A549 (cell line): ENCODE measurements at regions not wholly inside any gene's neighbourhood (a gene's known extent, or its start where the extent isn't known, plus 50 kb on each side); places are given as distances from the start of the nearest gene placed in this dataset.

Experiments used
- ATAC-seq, 2 experiments: fragments of 200-7000 bp in 1 of 2; fragments of >200 bp in 1 of 2; cut with Nextera tagmentation in 1 of 2; cut with Tn5 transposase in 1 of 2; 3 replicates each; pipeline versions ENCODE4 v1.8.0 to v1.9.1; 2018 to 2020; ENCODE audit warnings: mild to moderate bottlenecking in 1 of 2, moderate library complexity in 1 of 2
- CTCF ChIA-PET: fragments of 300-600 bp; sonication (Branson Sonifier 250); formaldehyde crosslinking; extraction: SDS; loops from one replicate; lab custom pipeline; 2021; ENCODE audit warnings: antibody characterized with exemption, inconsistent platforms; lab: Yijun Ruan, JAX
- POLR2A ChIA-PET: fragments of 350-600 bp; formaldehyde crosslinking; extraction: SDS; loops from one replicate; lab custom pipeline; 2021; ENCODE audit warnings: antibody characterized with exemption, inconsistent platforms; lab: Yijun Ruan, JAX
- DNase-seq, 2 experiments: peaks; one replicate each; pipeline versions ENCODE4 v3.0.0 to v3.0.0-alpha.2; 2011 to 2016; ENCODE audit warnings: low read depth in 1 of 2, low spot score in 1 of 2
- FAIRE-seq: peaks from 2 replicates; lab custom pipeline; 2011; peaks lifted over from hg19 to GRCh38; lab: Jason Lieb, UNC
- H3K27ac ChIP-seq, 2 experiments: fragments of >200 bp; sonication (Bioruptor Twin); formaldehyde crosslinking; 3 replicates each; pipeline ENCODE4 v1.5.1; 2016 to 2017
- H3K4me1 ChIP-seq: fragments of >200 bp; sonication (Bioruptor Twin); formaldehyde crosslinking; 3 replicates; pipeline ENCODE4 v1.6.1; 2016
- H3K4me2 ChIP-seq: fragments of >200 bp; sonication (Bioruptor Twin); formaldehyde crosslinking; 3 replicates; pipeline ENCODE4 v1.6.1; 2016
- H3K4me3 ChIP-seq: fragments of >200 bp; sonication (Bioruptor Twin); formaldehyde crosslinking; 3 replicates; pipeline ENCODE4 v1.5.1; 2016
- H3K9me3 ChIP-seq: fragments of >200 bp; sonication (Bioruptor Twin); formaldehyde crosslinking; 3 replicates; pipeline ENCODE4 v1.6.1; 2016
- BCL3 ChIP-seq: fragments of >200 bp; sonication (Bioruptor Twin); formaldehyde crosslinking; IDR thresholded peaks from 3 replicates; pipeline ENCODE4 v1.6.1; 2016
- CBX2 ChIP-seq: fragments of 200-600 bp; sonication (generic); IDR thresholded peaks from 2 replicates; pipeline ENCODE4 v1.6.1; 2016; ENCODE audit warnings: low read depth, mild to moderate bottlenecking, borderline replicate concordance
- CEBPB ChIP-seq, 2 experiments: fragments of >200 bp in 1 of 2; sonication (Bioruptor Twin) in 1 of 2; formaldehyde crosslinking in 1 of 2; IDR thresholded peaks; 2 replicates each; pipeline ENCODE4 v1.6.1; 2012 to 2016
- EHF ChIP-seq: fragments of 250-450 bp; sonication (Bioruptor Pico); IDR thresholded peaks from 2 replicates; pipeline ENCODE4 v1.5.0; 2020; ENCODE audit warnings: mild to moderate bottlenecking
- EP300 ChIP-seq, 2 experiments: fragments of >200 bp; sonication (Bioruptor Twin); formaldehyde crosslinking; IDR thresholded peaks; 2 replicates in 1 of 2; 3 replicates in 1 of 2; pipeline ENCODE4 v1.6.1; 2016 to 2017
- FOSL2 ChIP-seq, 2 experiments: fragments of 450-650 bp in 1 of 2; fragments of >200 bp in 1 of 2; sonication (Bioruptor Twin) in 1 of 2; formaldehyde crosslinking; IDR thresholded peaks; 2 replicates each; pipeline versions ENCODE4 v1.5.0 to v1.6.1; 2016 to 2020; ENCODE audit warnings: mild to moderate bottlenecking in 1 of 2, moderate library complexity in 1 of 2
- GATA3 ChIP-seq: IDR thresholded peaks from 2 replicates; pipeline ENCODE4 v1.6.1; 2012; ENCODE audit warnings: borderline replicate concordance
- HOXA7 ChIP-seq: fragments of 250-450 bp; sonication (Bioruptor Pico); IDR thresholded peaks from 2 replicates; pipeline ENCODE4 v1.5.0; 2020; ENCODE audit warnings: mild to moderate bottlenecking, moderate library complexity
- JUN ChIP-seq, 2 experiments: fragments of >200 bp; sonication (Bioruptor Twin); formaldehyde crosslinking; IDR thresholded peaks; 2 replicates in 1 of 2; 3 replicates in 1 of 2; pipeline ENCODE4 v1.6.1; 2016 to 2017
- JUNB ChIP-seq: fragments of >200 bp; sonication (Bioruptor Twin); formaldehyde crosslinking; IDR thresholded peaks from 2 replicates; pipeline ENCODE4 v1.6.1; 2016
- MYC ChIP-seq: IDR thresholded peaks from 2 replicates; pipeline ENCODE4 v1.6.1; 2012; ENCODE audit warnings: mild to moderate bottlenecking, inconsistent platforms, low read length, improper control_type of control experiment, borderline replicate concordance
- PHF8 ChIP-seq: fragments of 200-600 bp; sonication (generic); IDR thresholded peaks from 2 replicates; pipeline ENCODE4 v1.6.1; 2016; ENCODE audit warnings: low read depth, mild to moderate bottlenecking, antibody characterized with exemption, moderate library complexity, borderline replicate concordance
- RAD21 ChIP-seq, 2 experiments: fragments of >200 bp in 1 of 2; sonication (Bioruptor Twin) in 1 of 2; formaldehyde crosslinking in 1 of 2; IDR thresholded peaks in 1 of 2; conservative IDR thresholded peaks in 1 of 2; 2 replicates in 1 of 2; 3 replicates in 1 of 2; pipeline ENCODE4 v1.6.1; 2012 to 2018; ENCODE audit warnings: inconsistent platforms in 1 of 2
- RARB ChIP-seq: fragments of 250-450 bp; sonication (Bioruptor Pico); IDR thresholded peaks from 2 replicates; pipeline ENCODE4 v1.8.0; 2021; ENCODE audit warnings: mild to moderate bottlenecking, moderate library complexity
- RNF2 ChIP-seq: fragments of 200-600 bp; sonication (generic); IDR thresholded peaks from 2 replicates; pipeline ENCODE4 v1.6.1; 2016; ENCODE audit warnings: low read depth, mild to moderate bottlenecking, antibody characterized with exemption, moderate library complexity, borderline replicate concordance
- SMC3 ChIP-seq: fragments of >200 bp; sonication (Bioruptor Twin); formaldehyde crosslinking; IDR thresholded peaks from 3 replicates; pipeline ENCODE4 v1.6.1; 2018; ENCODE audit warnings: inconsistent platforms
- SREBF2 ChIP-seq: fragments of 450-650 bp; IDR thresholded peaks from 2 replicates; pipeline ENCODE4 v1.6.1; 2014; ENCODE audit warnings: mild to moderate bottlenecking, moderate library complexity
- TP53 ChIP-seq: fragments of 250-450 bp; sonication (Bioruptor Pico); IDR thresholded peaks from 2 replicates; pipeline ENCODE4 v1.5.0; 2021; ENCODE audit warnings: mild to moderate bottlenecking, moderate library complexity
- ZC3H11A ChIP-seq: fragments of 450-650 bp; IDR thresholded peaks from 2 replicates; pipeline ENCODE4 v1.6.1; 2014; ENCODE audit warnings: antibody characterized with exemption, mild to moderate bottlenecking
- ZFP36 ChIP-seq: fragments of 450-650 bp; IDR thresholded peaks from 2 replicates; pipeline ENCODE4 v1.6.1; 2014; ENCODE audit warnings: borderline replicate concordance; ENCODE audit not compliant: partially characterized antibody
- WGBS: methylation state at CpG from one replicate; pipeline ENCODE4 v1.1.6; 2017; ENCODE audit errors: missing lambda C conversion rate; 5-methylcytosine and 5-hydroxymethylcytosine counted together
- TF ChIP-seq, protein P1 (sequence below): fragments of 450-650 bp; IDR thresholded peaks from 2 replicates; pipeline ENCODE4 v1.6.1; 2014; ENCODE audit warnings: antibody characterized with exemption
- TF ChIP-seq, protein P2 (sequence below): fragments of >200 bp; sonication (Bioruptor Twin); formaldehyde crosslinking; IDR thresholded peaks from 3 replicates; pipeline ENCODE4 v1.5.1; 2016
- TF ChIP-seq, protein P3 (sequence below): IDR thresholded peaks from 2 replicates; pipeline ENCODE4 v1.6.1; 2012

DNA sequence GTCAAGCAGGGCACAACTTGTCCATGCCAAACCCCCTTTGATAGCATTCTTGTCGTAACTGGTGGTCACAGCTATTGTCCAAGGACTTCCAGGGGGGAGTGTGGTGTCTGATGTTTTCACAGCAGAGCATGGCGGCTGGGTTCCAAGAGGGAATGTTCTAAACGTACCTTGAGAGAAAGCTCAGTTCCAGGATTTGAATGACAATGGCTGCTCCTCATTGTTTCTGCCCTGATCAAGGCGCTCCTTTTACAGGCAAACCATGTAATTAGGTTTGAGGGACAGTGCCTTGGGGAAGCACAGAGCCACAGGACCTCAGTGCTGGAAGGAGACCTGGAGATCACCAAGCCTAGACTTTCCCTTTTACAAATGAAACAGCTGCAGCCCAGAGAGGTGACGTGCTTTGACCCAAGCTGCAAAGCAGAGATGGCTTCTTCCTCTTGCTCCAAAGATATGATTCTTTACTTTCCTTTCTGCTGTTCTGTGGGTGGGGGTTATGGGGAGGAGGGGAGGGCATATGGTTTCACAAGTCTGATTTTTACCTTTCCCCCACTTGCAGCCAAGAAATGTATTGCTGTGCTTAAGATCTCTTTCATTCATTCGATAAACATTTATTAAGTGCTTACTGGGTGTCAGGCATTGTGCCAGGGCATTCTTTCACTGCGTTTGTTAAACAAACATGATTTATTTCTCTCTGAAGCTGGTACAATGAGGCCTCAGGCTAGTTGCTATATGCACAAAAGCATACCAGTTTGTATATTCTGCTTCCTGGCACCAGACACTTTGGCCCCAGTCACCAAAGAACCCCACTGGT lies 172.8 kb downstream of the KTN1 start:
- POLR2A ChIA-PET, result no interaction called here
- peak overlapping the region; percentile 59 to 87 for H3K27ac ChIP-seq
- H3K4me3 ChIP-seq, result no peak overlapping the region
- no peaks in the 10 kb centered on the region for H3K9me3 ChIP-seq
- CTCF ChIA-PET, result interaction anchor here (0.6 to 1.6 kb wide), 9 partner anchors 21 to 671 kb away, joined by 3 to 4 read pairs (median 3); no protein-coding TSS in a partner anchor
- WGBS, result 49% methylated on average over 7 of the region's 7 CpGs
- TF ChIP-seq, protein P1, sequence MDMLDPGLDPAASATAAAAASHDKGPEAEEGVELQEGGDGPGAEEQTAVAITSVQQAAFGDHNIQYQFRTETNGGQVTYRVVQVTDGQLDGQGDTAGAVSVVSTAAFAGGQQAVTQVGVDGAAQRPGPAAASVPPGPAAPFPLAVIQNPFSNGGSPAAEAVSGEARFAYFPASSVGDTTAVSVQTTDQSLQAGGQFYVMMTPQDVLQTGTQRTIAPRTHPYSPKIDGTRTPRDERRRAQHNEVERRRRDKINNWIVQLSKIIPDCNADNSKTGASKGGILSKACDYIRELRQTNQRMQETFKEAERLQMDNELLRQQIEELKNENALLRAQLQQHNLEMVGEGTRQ, result no peak
- TF ChIP-seq CBX2, result no peak
- TF ChIP-seq JUNB, result peak; percentile 73
- peak; percentile 25; the same call in 2 of the 3 replicates for TF ChIP-seq SMC3
- TF ChIP-seq, protein P2, sequence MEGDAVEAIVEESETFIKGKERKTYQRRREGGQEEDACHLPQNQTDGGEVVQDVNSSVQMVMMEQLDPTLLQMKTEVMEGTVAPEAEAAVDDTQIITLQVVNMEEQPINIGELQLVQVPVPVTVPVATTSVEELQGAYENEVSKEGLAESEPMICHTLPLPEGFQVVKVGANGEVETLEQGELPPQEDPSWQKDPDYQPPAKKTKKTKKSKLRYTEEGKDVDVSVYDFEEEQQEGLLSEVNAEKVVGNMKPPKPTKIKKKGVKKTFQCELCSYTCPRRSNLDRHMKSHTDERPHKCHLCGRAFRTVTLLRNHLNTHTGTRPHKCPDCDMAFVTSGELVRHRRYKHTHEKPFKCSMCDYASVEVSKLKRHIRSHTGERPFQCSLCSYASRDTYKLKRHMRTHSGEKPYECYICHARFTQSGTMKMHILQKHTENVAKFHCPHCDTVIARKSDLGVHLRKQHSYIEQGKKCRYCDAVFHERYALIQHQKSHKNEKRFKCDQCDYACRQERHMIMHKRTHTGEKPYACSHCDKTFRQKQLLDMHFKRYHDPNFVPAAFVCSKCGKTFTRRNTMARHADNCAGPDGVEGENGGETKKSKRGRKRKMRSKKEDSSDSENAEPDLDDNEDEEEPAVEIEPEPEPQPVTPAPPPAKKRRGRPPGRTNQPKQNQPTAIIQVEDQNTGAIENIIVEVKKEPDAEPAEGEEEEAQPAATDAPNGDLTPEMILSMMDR, result no peak
- TF ChIP-seq ZFP36, result no peak
- TF ChIP-seq RNF2, result no peak
- TF ChIP-seq BCL3, result peak; percentile 70; the same call in 1 of the 3 replicates
- TF ChIP-seq FOSL2 (IDR thresholded peaks at IDR 0.05), result no peak
- TF ChIP-seq FOSL2 (CRISPR knock-in tag; IDR thresholded peaks at IDR 0.05), result peak; percentile 17; the same call in 1 of the 2 replicates
- TF ChIP-seq EP300 (IDR thresholded peaks at IDR 0.05), result peak; percentile 55 to 78; a peak in 3 of 5 replicates
- TF ChIP-seq, protein P3, sequence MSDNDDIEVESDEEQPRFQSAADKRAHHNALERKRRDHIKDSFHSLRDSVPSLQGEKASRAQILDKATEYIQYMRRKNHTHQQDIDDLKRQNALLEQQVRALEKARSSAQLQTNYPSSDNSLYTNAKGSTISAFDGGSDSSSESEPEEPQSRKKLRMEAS, result peak; percentile 69
- TF ChIP-seq JUN (IDR thresholded peaks at IDR 0.05), result peak; percentile 78 to 85; a peak in 3 of 5 replicates
- no peak for TF ChIP-seq EHF (CRISPR knock-in tag)
- TF ChIP-seq TP53, result no peak
- no peak for TF ChIP-seq RARB
- no peak; a peak in 2 of 5 replicates for TF ChIP-seq RAD21 (conservative IDR thresholded peaks at IDR 0.05 in 1 of 2, IDR thresholded peaks at IDR 0.05 in 1 of 2)
- TF ChIP-seq SREBF2, result no peak
- peak in 1 of 2 experiments; percentile 76; a peak in 2 of 4 replicates for TF ChIP-seq CEBPB (IDR thresholded peaks at IDR 0.05)
- no peak for TF ChIP-seq PHF8
- TF ChIP-seq ZC3H11A, result no peak
- no peak for TF ChIP-seq HOXA7 (CRISPR knock-in tag)
- TF ChIP-seq GATA3, result peak; percentile 90
- peak overlapping the region; percentile 67 for H3K4me2 ChIP-seq
- peak; percentile 68 for FAIRE-seq
- peak; percentile 19 to 85 for DNase-seq
- ATAC-seq, result peak; percentile 62 to 80; a peak in 5 of 6 replicates
- peaks cover 48% of the 10 kb centered on the region for H3K4me1 ChIP-seq

- ATAC-seq, result no peak
- ChIA-PET POLR2A (no interaction called here), CTCF (interaction anchor here (1.3 kb wide), 1 partner anchor 17 kb away, joined by 4 read pairs; no protein-coding TSS in a partner anchor)
- no peak for DNase-seq
- H3K4me2 ChIP-seq, result no peak overlapping the region
- H3K9me3 ChIP-seq, result no peaks in the 10 kb centered on the region
- no peak for TF ChIP-seq MYC
- H3K27ac ChIP-seq, result peak overlapping the region; percentile 59 to 87; a peak in 4 of 6 replicates
- no peak overlapping the region for H3K4me3 ChIP-seq
- H3K4me1 ChIP-seq, result peaks cover 56% of the 10 kb centered on the region
- FAIRE-seq, result no peak
- WGBS, result 98% methylated on average over 2 of the region's 2 CpGs
Observed at GRCh38 chr14:55754471-55754870, 174.5 kb downstream of the KTN1 start.
